Keratinocyte (primary cell): ENCODE measurements at regions not wholly inside any gene's neighbourhood (a gene's known extent, or its start where the extent isn't known, plus 50 kb on each side); places are given as distances from the start of the nearest gene placed in this dataset.

ENCODE experiments used
- DNase-seq: peaks from one replicate; pipeline ENCODE4 v3.0.0-alpha.2; 2011; ENCODE audit warnings: low read depth, missing footprints, low spot score
- FAIRE-seq: peaks from 2 replicates; lab custom pipeline; 2011; peaks lifted over from hg19 to GRCh38; lab: Jason Lieb, UNC
- H2AFZ ChIP-seq: 2 replicates; pipeline ENCODE4 v1.6.0; 2012; ENCODE audit warnings: low read length, control low read depth, inconsistent platforms; ENCODE audit not compliant: control insufficient read depth
- H3K27ac ChIP-seq: 2 replicates; pipeline ENCODE4 v1.5.1; 2011; ENCODE audit warnings: low read length; ENCODE audit not compliant: control insufficient read depth, insufficient read depth
- H3K27me3 ChIP-seq: 3 replicates; pipeline ENCODE4 v1.6.0; 2011; ENCODE audit warnings: low read length; ENCODE audit not compliant: control insufficient read depth, insufficient read depth; ENCODE audit errors: extremely low read depth
- H3K36me3 ChIP-seq, 2 experiments: 2 replicates in 1 of 2; 3 replicates in 1 of 2; pipeline ENCODE4 v1.5.1; 2011; ENCODE audit warnings: low read length in 2 of 2, mild to moderate bottlenecking in 1 of 2; ENCODE audit not compliant: control insufficient read depth in 2 of 2, insufficient read depth in 2 of 2; ENCODE audit errors: extremely low read depth in 1 of 2
- H3K4me1 ChIP-seq: 3 replicates; pipeline ENCODE4 v1.5.1; 2011; ENCODE audit warnings: low read length; ENCODE audit not compliant: control insufficient read depth, insufficient read depth; ENCODE audit errors: extremely low read depth
- H3K4me2 ChIP-seq: 3 replicates; pipeline ENCODE4 v1.6.0; 2011; ENCODE audit warnings: low read depth, low read length; ENCODE audit not compliant: control insufficient read depth, insufficient read depth; ENCODE audit errors: extremely low read depth
- H3K4me3 ChIP-seq, 3 experiments: fragments of 200-600 bp in 1 of 3; sonication (generic) in 1 of 3; 2 replicates in 2 of 3; 3 replicates in 1 of 3; pipeline ENCODE4 v1.5.1; 2011 to 2016; ENCODE audit warnings: low read length in 3 of 3, mild to moderate bottlenecking in 3 of 3, control low read depth in 2 of 3, inconsistent platforms in 1 of 3, low read depth in 1 of 3, mixed read lengths in 1 of 3, mixed run types in 1 of 3, moderate library complexity in 1 of 3; ENCODE audit not compliant: control insufficient read depth in 2 of 3, insufficient read depth in 2 of 3; ENCODE audit errors: extremely low read depth in 1 of 3
- H3K79me2 ChIP-seq: 2 replicates; pipeline ENCODE4 v1.6.0; 2012; ENCODE audit warnings: low read length; ENCODE audit not compliant: control insufficient read depth, insufficient read depth
- H3K9ac ChIP-seq: 3 replicates; pipeline ENCODE4 v1.6.0; 2011; ENCODE audit warnings: low read length; ENCODE audit not compliant: control insufficient read depth, insufficient read depth; ENCODE audit errors: extremely low read depth
- H3K9me1 ChIP-seq: 3 replicates; pipeline ENCODE4 v1.6.0; 2011; ENCODE audit warnings: low read length; ENCODE audit not compliant: control insufficient read depth, insufficient read depth; ENCODE audit errors: extremely low read depth
- H3K9me3 ChIP-seq: 2 replicates; pipeline ENCODE4 v1.5.1; 2012; ENCODE audit warnings: low read depth, low read length; ENCODE audit not compliant: control insufficient read depth
- H4K20me1 ChIP-seq: 3 replicates; pipeline ENCODE4 v1.6.0; 2011; ENCODE audit warnings: low read length; ENCODE audit not compliant: control insufficient read depth, insufficient read depth; ENCODE audit errors: extremely low read depth
- EZH2 ChIP-seq: IDR thresholded peaks from one replicate; pipeline ENCODE4 v1.6.1; 2012; ENCODE audit warnings: inconsistent platforms, mild to moderate bottlenecking, low read length, moderate library complexity
- dilution Hi-C: fragments of 300-500 bp; cut with MboI; formaldehyde crosslinking; loops from one replicate; pipeline ENCODE4 v1.7.0; 2020; ENCODE audit warnings: low sequenced_read_pairs; ENCODE audit not compliant: extremely low pct_ligation_motif_present
- TF ChIP-seq, protein P1 (sequence below), 3 experiments: IDR thresholded peaks in 1 of 3; conservative IDR thresholded peaks in 1 of 3; optimal IDR thresholded peaks in 1 of 3; 2 replicates in 2 of 3; 3 replicates in 1 of 3; pipeline versions ENCODE3 to v1.5.1; 2011; ENCODE audit warnings: low read length in 3 of 3, mild to moderate bottlenecking in 3 of 3, moderate library complexity in 2 of 3, control low read depth in 1 of 3, inconsistent platforms in 1 of 3; ENCODE audit not compliant: insufficient read depth in 2 of 3; ENCODE audit errors: extremely low read depth in 1 of 3

GRCh38 chr7:52501696-52502095 lies 533.7 kb upstream of the POM121L12 start:
- FAIRE-seq, result no peak
- no peak for DNase-seq
- H3K27ac ChIP-seq, result no peak overlapping the region
- TF ChIP-seq EZH2, result no peak
- TF ChIP-seq, protein P1, sequence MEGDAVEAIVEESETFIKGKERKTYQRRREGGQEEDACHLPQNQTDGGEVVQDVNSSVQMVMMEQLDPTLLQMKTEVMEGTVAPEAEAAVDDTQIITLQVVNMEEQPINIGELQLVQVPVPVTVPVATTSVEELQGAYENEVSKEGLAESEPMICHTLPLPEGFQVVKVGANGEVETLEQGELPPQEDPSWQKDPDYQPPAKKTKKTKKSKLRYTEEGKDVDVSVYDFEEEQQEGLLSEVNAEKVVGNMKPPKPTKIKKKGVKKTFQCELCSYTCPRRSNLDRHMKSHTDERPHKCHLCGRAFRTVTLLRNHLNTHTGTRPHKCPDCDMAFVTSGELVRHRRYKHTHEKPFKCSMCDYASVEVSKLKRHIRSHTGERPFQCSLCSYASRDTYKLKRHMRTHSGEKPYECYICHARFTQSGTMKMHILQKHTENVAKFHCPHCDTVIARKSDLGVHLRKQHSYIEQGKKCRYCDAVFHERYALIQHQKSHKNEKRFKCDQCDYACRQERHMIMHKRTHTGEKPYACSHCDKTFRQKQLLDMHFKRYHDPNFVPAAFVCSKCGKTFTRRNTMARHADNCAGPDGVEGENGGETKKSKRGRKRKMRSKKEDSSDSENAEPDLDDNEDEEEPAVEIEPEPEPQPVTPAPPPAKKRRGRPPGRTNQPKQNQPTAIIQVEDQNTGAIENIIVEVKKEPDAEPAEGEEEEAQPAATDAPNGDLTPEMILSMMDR (optimal IDR thresholded peaks at IDR 0.05 in 1 of 3, IDR thresholded peaks at IDR 0.05 in 1 of 3, conservative IDR thresholded peaks at IDR 0.05 in 1 of 3; ENCODE audit: extremely low read depth in 1 of 3, insufficient read depth in 2 of 3, low read length in 3 of 3), result no peak
- H2AFZ ChIP-seq, result no peak overlapping the region
- no peaks in the 10 kb centered on the region for H3K79me2 ChIP-seq
- H3K27me3 ChIP-seq, result no peaks in the 10 kb centered on the region
- no peaks in the 10 kb centered on the region for H4K20me1 ChIP-seq
- H3K9me3 ChIP-seq, result no peaks in the 10 kb centered on the region
- H3K36me3 ChIP-seq, result no peaks in the 10 kb centered on the region
- H3K4me3 ChIP-seq, result no peak overlapping the region
- H3K9me1 ChIP-seq, result no peaks in the 10 kb centered on the region
- H3K9ac ChIP-seq, result no peak overlapping the region
- H3K4me2 ChIP-seq, result no peak overlapping the region
- H3K4me1 ChIP-seq, result peaks cover 2% of the 10 kb centered on the region
- dilution Hi-C loops, result no loop called here

- Histone ChIP-seq H4K20me1 (no peaks in the 10 kb centered on the region), H3K9me3 (no peaks in the 10 kb centered on the region), H3K36me3 (no peaks in the 10 kb centered on the region), H3K9me1 (no peaks in the 10 kb centered on the region), H2AFZ (peak overlapping the region; percentile 30), H3K4me2 (peak overlapping the region; percentile 25), H3K79me2 (no peaks in the 10 kb centered on the region), H3K27me3 (no peaks in the 10 kb centered on the region), H3K4me1 (peaks cover 2% of the 10 kb centered on the region), H3K4me3 (peak overlapping the region in 1 of 3 experiments; percentile 2), H3K9ac (no peak overlapping the region), H3K27ac (no peak overlapping the region)
- TF ChIP-seq, protein P1 (optimal IDR thresholded peaks at IDR 0.05 in 1 of 3, IDR thresholded peaks at IDR 0.05 in 1 of 3, conservative IDR thresholded peaks at IDR 0.05 in 1 of 3; ENCODE audit: extremely low read depth in 1 of 3, insufficient read depth in 2 of 3, low read length in 3 of 3), result no peak
- no peak for TF ChIP-seq EZH2
- dilution Hi-C loops, result no loop called here
- DNase-seq (peak; percentile 13), FAIRE-seq (no peak)
Measured at GRCh38 chr7:52500841-52501240, 534.6 kb upstream of the POM121L12 start.
